ENCODE measurements at regions not wholly inside any gene's neighbourhood (a gene's known extent, or its start where the extent isn't known, plus 50 kb on each side); places are given as distances from the start of the nearest gene placed in this dataset.

- no peaks in the 10 kb centered on the region for H3K36me3 ChIP-seq (ENCODE audit: insufficient read depth, low read length)
- no peak overlapping the region for H3K27ac ChIP-seq (ENCODE audit: low read depth, low read length, poor library complexity, severe bottlenecking)
- TF ChIP-seq EZH2phosphoT487 (IDR thresholded peaks at IDR 0.05; ENCODE audit: borderline replicate concordance, low read depth, low read length), result no peak
- no peaks in the 10 kb centered on the region for H3K79me2 ChIP-seq (ENCODE audit: insufficient read depth, low read depth, low read length)
- no peaks in the 10 kb centered on the region for H4K20me1 ChIP-seq (ENCODE audit: insufficient read depth, low read length)
- H3K4me3 ChIP-seq (ENCODE audit: low read depth, low read length, poor library complexity, severe bottlenecking), result no peak overlapping the region
- intact Hi-C loops (cut with micrococcal nuclease; ENCODE audit: unreplicated experiment), result no loop called here
- POLR2A ChIA-PET, result no interaction called here
- CTCF ChIA-PET (ENCODE audit: unreplicated experiment), result no interaction called here
- H2AFZ ChIP-seq (ENCODE audit: low read length), result no peak overlapping the region
- H3K9me3 ChIP-seq (ENCODE audit: low read length), result no peaks in the 10 kb centered on the region
- H3K4me1 ChIP-seq (ENCODE audit: insufficient read depth, low read length, poor library complexity, severe bottlenecking), result no peaks in the 10 kb centered on the region
- no peak for DNase-seq (ENCODE audit: low spot score)
- no TSS peak for BruUV-seq (replicated peaks)
- no peaks in the 10 kb centered on the region for H3K9me2 ChIP-seq (ENCODE audit: insufficient read depth, low read length)
- no peak overlapping the region for H3K4me2 ChIP-seq (ENCODE audit: low read length)
Observed at GRCh38 chr16:65783709-65784474, 582.6 kb upstream of the CDH5 start.

GRCh38 chr16:65782611-65783600 lies 583.6 kb upstream of the CDH5 start:
- no TSS peak for BruUV-seq (replicated peaks)
- H3K9me3 ChIP-seq (ENCODE audit: low read length), result no peaks in the 10 kb centered on the region
- no peak for TF ChIP-seq EZH2phosphoT487 (IDR thresholded peaks at IDR 0.05; ENCODE audit: borderline replicate concordance, low read depth, low read length)
- TF ChIP-seq CTCF (conservative IDR thresholded peaks at IDR 0.05; ENCODE audit: low read length), result no peak
- no peaks in the 10 kb centered on the region for H3K4me1 ChIP-seq (ENCODE audit: insufficient read depth, low read length, poor library complexity, severe bottlenecking)
- POLR2A ChIA-PET, result interaction anchor here (0.6 kb wide), 2 partner anchors 19 to 25 kb away, joined by 3 to 4 read pairs; no protein-coding TSS in a partner anchor
- H3K79me2 ChIP-seq (ENCODE audit: insufficient read depth, low read depth, low read length), result no peaks in the 10 kb centered on the region
- no peak overlapping the region for H3K27ac ChIP-seq (ENCODE audit: low read depth, low read length, poor library complexity, severe bottlenecking)
- intact Hi-C loops (cut with micrococcal nuclease; ENCODE audit: unreplicated experiment), result no loop called here
- no peak overlapping the region for H3K4me2 ChIP-seq (ENCODE audit: low read length)
- H3K36me3 ChIP-seq (ENCODE audit: insufficient read depth, low read length), result no peaks in the 10 kb centered on the region
- no peaks in the 10 kb centered on the region for H4K20me1 ChIP-seq (ENCODE audit: insufficient read depth, low read length)
- no peak overlapping the region for H2AFZ ChIP-seq (ENCODE audit: low read length)
- no peaks in the 10 kb centered on the region for H3K9me2 ChIP-seq (ENCODE audit: insufficient read depth, low read length)
- no peak for DNase-seq (ENCODE audit: low spot score)
- CTCF ChIA-PET (ENCODE audit: unreplicated experiment), result no interaction called here
- H3K4me3 ChIP-seq (ENCODE audit: low read depth, low read length, poor library complexity, severe bottlenecking), result no peak overlapping the region

GRCh38 chr16:65781855-65782254 lies 584.6 kb upstream of the CDH5 start:
- no peak for TF ChIP-seq CTCF (conservative IDR thresholded peaks at IDR 0.05; ENCODE audit: low read length)
- no peak for TF ChIP-seq EZH2phosphoT487 (IDR thresholded peaks at IDR 0.05; ENCODE audit: borderline replicate concordance, low read depth, low read length)
- no peaks in the 10 kb centered on the region for H3K9me2 ChIP-seq (ENCODE audit: insufficient read depth, low read length)
- intact Hi-C loops (cut with micrococcal nuclease; ENCODE audit: unreplicated experiment), result no loop called here
- H3K4me2 ChIP-seq (ENCODE audit: low read length), result no peak overlapping the region
- H3K9me3 ChIP-seq (ENCODE audit: low read length), result no peaks in the 10 kb centered on the region
- H3K4me1 ChIP-seq (ENCODE audit: insufficient read depth, low read length, poor library complexity, severe bottlenecking), result no peaks in the 10 kb centered on the region
- no peaks in the 10 kb centered on the region for H4K20me1 ChIP-seq (ENCODE audit: insufficient read depth, low read length)
- POLR2A ChIA-PET, result interaction anchor here (0.6 kb wide), 2 partner anchors 20 to 24 kb away, joined by 3 to 4 read pairs; no protein-coding TSS in a partner anchor
- no peak overlapping the region for H3K4me3 ChIP-seq (ENCODE audit: low read depth, low read length, poor library complexity, severe bottlenecking)
- CTCF ChIA-PET (ENCODE audit: unreplicated experiment), result no interaction called here
- no peak overlapping the region for H3K27ac ChIP-seq (ENCODE audit: low read depth, low read length, poor library complexity, severe bottlenecking)
- no peak for DNase-seq (ENCODE audit: low spot score)
- no peaks in the 10 kb centered on the region for H3K36me3 ChIP-seq (ENCODE audit: insufficient read depth, low read length)
- no TSS peak for BruUV-seq (replicated peaks)
- H3K79me2 ChIP-seq (ENCODE audit: insufficient read depth, low read depth, low read length), result no peaks in the 10 kb centered on the region
- no peak overlapping the region for H2AFZ ChIP-seq (ENCODE audit: low read length)
